GM23338 (cell line): ENCODE measurements at regions not wholly inside any gene's neighbourhood (a gene's known extent, or its start where the extent isn't known, plus 50 kb on each side); places are given as distances from the start of the nearest gene placed in this dataset.

Experiments
- ATAC-seq: fragments of 200-7000 bp; cut with Tn5 transposase; 3 replicates; pipeline ENCODE4 v1.9.1; 2020
- DNase-seq: peaks from one replicate; pipeline ENCODE4 v3.0.0-alpha.2; 2015; ENCODE audit warnings: low spot score
- H2AFZ ChIP-seq: fragments of 200-600 bp; sonication (generic); 2 replicates; pipeline ENCODE4 v1.8.0; 2016; ENCODE audit warnings: antibody characterized with exemption, mild to moderate bottlenecking, moderate library complexity
- H3F3A ChIP-seq: fragments of 200-600 bp; sonication (generic); replicated peaks from 2 replicates; pipeline ENCODE4 v1.8.0; 2017; ENCODE audit warnings: antibody characterized with exemption, mixed run types, low read depth
- H3K27ac ChIP-seq: fragments of 200-600 bp; sonication (generic); 2 replicates; pipeline ENCODE4 v1.6.1; 2016; ENCODE audit warnings: low read depth
- H3K27me3 ChIP-seq: fragments of 200-600 bp; sonication (generic); 2 replicates; pipeline ENCODE4 v1.8.0; 2016; ENCODE audit warnings: mild to moderate bottlenecking, mixed run types, moderate library complexity; ENCODE audit not compliant: insufficient read depth
- H3K36me3 ChIP-seq: fragments of 200-600 bp; sonication (generic); 2 replicates; pipeline ENCODE4 v1.8.0; 2016; ENCODE audit warnings: mild to moderate bottlenecking; ENCODE audit not compliant: insufficient read depth
- H3K4me1 ChIP-seq: fragments of 200-600 bp; sonication (generic); 2 replicates; pipeline ENCODE4 v1.8.0; 2016; ENCODE audit warnings: mild to moderate bottlenecking, moderate library complexity; ENCODE audit not compliant: insufficient read depth
- H3K4me2 ChIP-seq: fragments of 200-600 bp; sonication (generic); 2 replicates; pipeline ENCODE4 v1.7.1; 2017; ENCODE audit warnings: mixed run types
- H3K4me3 ChIP-seq: fragments of 200-600 bp; sonication (generic); 2 replicates; pipeline ENCODE4 v1.6.1; 2016; ENCODE audit warnings: mixed run types
- H3K79me2 ChIP-seq: fragments of 200-600 bp; sonication (generic); replicated peaks from 2 replicates; pipeline ENCODE4 v1.8.0; 2017; ENCODE audit warnings: mild to moderate bottlenecking; ENCODE audit not compliant: insufficient read depth
- H3K9me2 ChIP-seq: fragments of 200-600 bp; sonication (generic); 2 replicates; pipeline ENCODE4 v1.8.0; 2017; ENCODE audit not compliant: insufficient read depth
- H4K20me1 ChIP-seq: fragments of 200-600 bp; sonication (generic); replicated peaks from 2 replicates; pipeline ENCODE4 v1.8.0; 2017; ENCODE audit warnings: mild to moderate bottlenecking; ENCODE audit not compliant: insufficient read depth
- H3K27ac Mint-ChIP-seq: 2 replicates; pipeline ENCODE4 v1.8.0; 2020; ENCODE audit warnings: inconsistent platforms, mild to moderate bottlenecking, moderate library complexity, mixed read lengths
- H3K27me3 Mint-ChIP-seq: 3 replicates; pipeline ENCODE4 v1.8.0; 2022; ENCODE audit warnings: low read depth, mild to moderate bottlenecking, moderate library complexity, mixed read lengths, inconsistent platforms; ENCODE audit not compliant: insufficient read depth, poor library complexity
- H3K36me3 Mint-ChIP-seq: 3 replicates; pipeline ENCODE4 v1.8.0; 2021; ENCODE audit warnings: low read depth, mild to moderate bottlenecking, inconsistent platforms, moderate library complexity, mixed read lengths
- H3K4me1 Mint-ChIP-seq: 3 replicates; pipeline ENCODE4 v1.8.0; 2020; ENCODE audit warnings: mild to moderate bottlenecking, inconsistent platforms, mixed read lengths
- H3K4me3 Mint-ChIP-seq: 3 replicates; pipeline ENCODE4 v1.8.0; 2021; ENCODE audit warnings: moderate library complexity, mild to moderate bottlenecking, inconsistent platforms, mixed read lengths
- H3K9me3 Mint-ChIP-seq: 3 replicates; pipeline ENCODE4 v1.8.0; 2020; ENCODE audit warnings: moderate library complexity, mild to moderate bottlenecking, inconsistent platforms, mixed read lengths
- CREB1 ChIP-seq: fragments of 250-450 bp; sonication (Bioruptor Pico); IDR thresholded peaks from 2 replicates; pipeline ENCODE4 v1.5.0; 2020; ENCODE audit warnings: low read depth, mild to moderate bottlenecking, moderate library complexity
- ETS1 ChIP-seq: IDR thresholded peaks from 2 replicates; pipeline ENCODE4 v1.6.1; 2016; ENCODE audit warnings: antibody characterized with exemption
- EZH2 ChIP-seq: fragments of 200-600 bp; sonication (generic); IDR thresholded peaks from one replicate; pipeline ENCODE4 v1.8.0; 2017; ENCODE audit warnings: antibody characterized with exemption, mild to moderate bottlenecking, low read depth; ENCODE audit not compliant: unreplicated experiment
- JUNB ChIP-seq: IDR thresholded peaks from one replicate; pipeline ENCODE4 v1.6.1; 2016; ENCODE audit warnings: antibody characterized with exemption; ENCODE audit not compliant: unreplicated experiment
- NANOG ChIP-seq: IDR thresholded peaks from 2 replicates; pipeline ENCODE4 v1.6.1; 2016; ENCODE audit warnings: antibody characterized with exemption, borderline replicate concordance
- STAT1 ChIP-seq: IDR thresholded peaks from one replicate; pipeline ENCODE4 v1.6.1; 2016; ENCODE audit warnings: antibody characterized with exemption; ENCODE audit not compliant: unreplicated experiment
- ZNF462 ChIP-seq: fragments of 250-450 bp; sonication (Bioruptor Pico); IDR thresholded peaks from 2 replicates; pipeline ENCODE4 v1.5.0; 2020; ENCODE audit warnings: mild to moderate bottlenecking, moderate library complexity
- TF ChIP-seq, protein P1 (sequence below), 2 experiments: fragments of 200-600 bp in 1 of 2; sonication (generic) in 1 of 2; conservative IDR thresholded peaks; 2 replicates each; pipeline versions ENCODE4 v1.5.1 to v1.6.1; 2016 to 2017; ENCODE audit warnings: antibody characterized with exemption in 2 of 2, low read depth in 2 of 2, mild to moderate bottlenecking in 2 of 2, moderate library complexity in 1 of 2

DNA sequence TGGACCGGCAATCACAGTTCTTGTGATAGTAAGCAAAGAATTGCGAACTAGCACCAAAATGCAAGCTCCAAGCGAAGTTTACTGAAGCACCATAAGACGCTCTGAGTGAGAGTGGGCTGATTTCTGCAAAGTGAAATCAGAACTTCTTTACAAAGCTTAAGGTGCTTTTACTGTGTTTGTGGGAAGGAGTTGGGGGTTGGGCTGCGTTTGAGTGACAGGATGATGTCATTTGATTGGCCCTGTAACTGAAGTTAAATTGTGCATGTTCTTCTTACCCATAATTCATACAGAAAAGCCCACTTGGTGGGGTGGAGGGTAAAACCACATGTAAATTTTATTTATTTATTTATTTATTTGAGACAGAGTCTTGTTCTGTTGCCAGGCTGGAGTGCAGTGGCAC is 970.6 kb upstream of the CDH18 start (continued):
- no peak for TF ChIP-seq ETS1
- TF ChIP-seq, protein P1, sequence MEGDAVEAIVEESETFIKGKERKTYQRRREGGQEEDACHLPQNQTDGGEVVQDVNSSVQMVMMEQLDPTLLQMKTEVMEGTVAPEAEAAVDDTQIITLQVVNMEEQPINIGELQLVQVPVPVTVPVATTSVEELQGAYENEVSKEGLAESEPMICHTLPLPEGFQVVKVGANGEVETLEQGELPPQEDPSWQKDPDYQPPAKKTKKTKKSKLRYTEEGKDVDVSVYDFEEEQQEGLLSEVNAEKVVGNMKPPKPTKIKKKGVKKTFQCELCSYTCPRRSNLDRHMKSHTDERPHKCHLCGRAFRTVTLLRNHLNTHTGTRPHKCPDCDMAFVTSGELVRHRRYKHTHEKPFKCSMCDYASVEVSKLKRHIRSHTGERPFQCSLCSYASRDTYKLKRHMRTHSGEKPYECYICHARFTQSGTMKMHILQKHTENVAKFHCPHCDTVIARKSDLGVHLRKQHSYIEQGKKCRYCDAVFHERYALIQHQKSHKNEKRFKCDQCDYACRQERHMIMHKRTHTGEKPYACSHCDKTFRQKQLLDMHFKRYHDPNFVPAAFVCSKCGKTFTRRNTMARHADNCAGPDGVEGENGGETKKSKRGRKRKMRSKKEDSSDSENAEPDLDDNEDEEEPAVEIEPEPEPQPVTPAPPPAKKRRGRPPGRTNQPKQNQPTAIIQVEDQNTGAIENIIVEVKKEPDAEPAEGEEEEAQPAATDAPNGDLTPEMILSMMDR (conservative IDR thresholded peaks at IDR 0.05; ENCODE audit: low read depth in 2 of 2) = no peak
- TF ChIP-seq EZH2 = no peak
- no peak for TF ChIP-seq JUNB
- no peak for TF ChIP-seq NANOG
- TF ChIP-seq CREB1 (CRISPR knock-in tag) = no peak

GRCh38 chr5:20956134-20956533 is 968.1 kb upstream of the CDH18 start:
- Histone ChIP-seq H4K20me1 (no peaks in the 10 kb centered on the region), H3K27me3 (no peaks in the 10 kb centered on the region), H2AFZ (no peak overlapping the region), H3K9me2 (no peaks in the 10 kb centered on the region), H3K4me1 (no peaks in the 10 kb centered on the region), H3K36me3 (no peaks in the 10 kb centered on the region), H3K27ac (no peak overlapping the region), H3F3A (no peaks in the 10 kb centered on the region), H3K4me3 (no peak overlapping the region), H3K4me2 (no peak overlapping the region), H3K79me2 (no peaks in the 10 kb centered on the region)
- no peak for DNase-seq
- no peaks in the 10 kb centered on the region for H3K27me3 Mint-ChIP-seq
- H3K9me3 Mint-ChIP-seq = no peaks in the 10 kb centered on the region
- no peak for ATAC-seq
- no peak overlapping the region for H3K4me3 Mint-ChIP-seq
- no peaks in the 10 kb centered on the region for H3K36me3 Mint-ChIP-seq
- TF ChIP-seq ZNF462 (CRISPR knock-in tag) (no peak), EZH2 (no peak), STAT1 (no peak), NANOG (no peak), JUNB (no peak)
- H3K4me1 Mint-ChIP-seq = no peaks in the 10 kb centered on the region; the same call in 2 of the 3 replicates
- no peak overlapping the region for H3K27ac Mint-ChIP-seq
